Posterior cingulate gyrus (tissue), 11 donors: ENCODE measurements at regions not wholly inside any gene's neighbourhood (a gene's known extent, or its start where the extent isn't known, plus 50 kb on each side); places are given as distances from the start of the nearest gene placed in this dataset.
A peak's percentile ranks its signal among the peaks of the same experiment; 100 is the strongest.

ENCODE experiments used
- DNase-seq, 10 donors: peaks; one replicate each; pipeline versions ENCODE4 v3.0.0 to v3.0.0-alpha.2; 2020 to 2021; ENCODE audit warnings: mixed read lengths in 3 of 10
- intact Hi-C: fragments of 100-400 bp; cut with DNase I; formaldehyde crosslinking; loops from one replicate; pipeline ENCODE4 v1.15.1; 2023

DNA sequence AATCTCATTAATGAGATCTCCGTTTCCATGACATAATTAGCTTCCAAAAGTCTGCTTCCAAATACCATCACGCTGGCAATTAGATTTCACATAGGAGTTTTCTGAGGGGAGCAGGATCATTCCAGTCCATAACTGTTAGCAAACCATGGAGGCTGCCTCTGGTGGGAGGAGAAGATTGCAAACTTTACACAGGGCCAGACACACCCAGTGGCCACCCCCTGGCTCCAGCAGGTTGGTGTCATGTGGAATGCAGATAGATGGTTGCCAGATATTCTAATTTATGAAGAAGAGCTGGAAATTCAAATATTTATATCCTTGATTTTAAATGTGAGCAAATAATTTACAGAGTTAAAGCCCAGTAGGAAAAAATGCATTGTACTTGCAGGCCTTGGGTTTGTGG is 164.2 kb downstream of the ICE1 start:
- intact Hi-C loops: no loop called here
- no peak for DNase-seq

DNA sequence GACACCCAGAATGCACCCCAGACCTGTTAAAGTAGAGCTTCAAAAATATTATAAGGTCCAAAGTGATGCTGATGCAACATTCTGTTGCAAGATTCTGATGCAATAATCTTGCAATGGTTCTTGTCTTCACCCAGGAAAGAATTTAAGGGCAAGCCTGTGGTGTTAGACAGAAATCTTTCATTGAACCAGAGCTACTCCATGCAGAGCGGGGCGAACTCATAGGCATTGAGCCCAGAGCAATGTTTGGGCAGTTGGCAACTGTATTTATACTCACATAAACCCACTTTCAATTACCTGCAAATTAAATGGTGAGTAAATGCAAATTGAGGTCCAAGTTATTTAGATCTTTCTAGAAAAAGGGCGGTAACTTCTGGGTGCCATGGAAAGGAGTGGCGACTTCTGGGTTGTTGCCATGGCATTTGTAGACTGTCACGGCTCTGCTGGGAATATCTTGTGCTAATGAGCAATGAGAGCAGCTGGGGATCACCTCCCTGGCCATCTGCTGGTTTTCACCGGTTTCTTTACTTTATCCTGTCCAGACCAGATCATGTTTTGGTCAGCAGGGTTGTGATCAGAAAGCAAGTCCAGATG is 163.4 kb downstream of the ICE1 start:
- DNase-seq: no peak
- intact Hi-C loops: no loop called here

DNA sequence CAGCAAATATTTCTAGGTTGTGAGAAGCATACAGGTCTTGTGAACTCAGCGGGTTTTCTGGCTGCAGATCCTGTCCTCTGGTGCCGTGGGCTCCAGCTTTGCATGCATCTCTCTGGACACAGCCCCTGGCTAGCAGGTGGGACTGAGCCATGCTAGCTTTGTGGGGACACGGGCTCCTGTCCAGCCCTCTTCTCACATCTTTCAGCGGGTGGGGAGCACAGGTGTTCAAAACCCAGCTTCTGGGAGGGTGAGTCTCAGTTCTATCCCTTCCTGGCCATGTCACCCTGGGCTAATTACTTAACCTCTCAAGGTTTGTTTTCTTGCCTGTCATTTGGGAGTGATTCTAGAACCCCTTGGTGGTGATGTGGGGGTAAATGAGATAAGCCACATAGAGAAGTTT is 162.3 kb downstream of the ICE1 start:
- intact Hi-C loops: no loop called here

DNA sequence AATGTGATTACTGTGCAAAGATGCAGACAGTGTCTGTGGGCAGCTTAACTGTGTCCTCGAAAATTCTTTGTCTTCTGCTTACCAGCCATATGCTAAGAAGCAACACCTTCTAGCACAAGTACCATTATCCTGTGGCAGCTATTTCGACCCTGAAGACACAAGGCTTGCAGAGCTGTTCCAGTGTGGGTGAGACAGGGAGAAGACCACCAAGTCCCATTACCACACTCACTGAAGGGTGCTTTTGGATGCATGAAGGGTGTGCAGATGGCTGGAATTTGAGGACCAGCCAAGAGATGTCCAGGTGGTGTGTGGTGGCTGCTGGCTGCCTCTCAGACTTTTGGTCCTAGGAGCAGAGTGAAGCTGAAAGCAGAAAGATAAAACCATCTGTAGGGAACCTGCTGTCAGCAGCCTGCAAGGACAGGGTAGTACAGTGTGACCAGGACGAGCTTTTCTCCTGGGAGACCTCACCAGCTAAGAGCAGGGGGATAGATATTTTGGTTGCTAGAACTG is 161.8 kb downstream of the ICE1 start:
- peak in 2 of 10 donors; percentile 44 to 78 for DNase-seq
- intact Hi-C loops: no loop called here

More for the DNA sequence above, 162.3 kb downstream of the ICE1 start:
- DNase-seq: no peak

DNA sequence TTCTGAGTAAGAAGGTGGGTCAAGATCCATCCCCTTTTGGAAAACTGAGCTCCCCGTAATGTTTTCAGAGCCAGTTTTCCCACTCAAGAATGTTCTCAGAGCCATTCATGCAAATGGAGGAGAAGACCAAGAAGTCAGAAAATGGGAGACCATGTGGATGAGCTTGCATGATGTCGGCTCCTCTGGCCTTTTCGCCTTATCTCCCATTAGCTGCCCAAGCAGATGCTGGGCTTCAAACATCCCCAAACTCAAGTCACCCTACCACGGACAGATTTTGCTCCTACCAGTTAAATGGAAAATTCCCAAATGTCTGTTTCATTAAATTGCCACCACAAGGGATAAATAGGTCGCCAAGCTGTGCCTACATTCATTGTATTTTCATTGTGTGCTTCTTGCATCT is 161.4 kb downstream of the ICE1 start:
- intact Hi-C loops: no loop called here
- no peak for DNase-seq

DNA sequence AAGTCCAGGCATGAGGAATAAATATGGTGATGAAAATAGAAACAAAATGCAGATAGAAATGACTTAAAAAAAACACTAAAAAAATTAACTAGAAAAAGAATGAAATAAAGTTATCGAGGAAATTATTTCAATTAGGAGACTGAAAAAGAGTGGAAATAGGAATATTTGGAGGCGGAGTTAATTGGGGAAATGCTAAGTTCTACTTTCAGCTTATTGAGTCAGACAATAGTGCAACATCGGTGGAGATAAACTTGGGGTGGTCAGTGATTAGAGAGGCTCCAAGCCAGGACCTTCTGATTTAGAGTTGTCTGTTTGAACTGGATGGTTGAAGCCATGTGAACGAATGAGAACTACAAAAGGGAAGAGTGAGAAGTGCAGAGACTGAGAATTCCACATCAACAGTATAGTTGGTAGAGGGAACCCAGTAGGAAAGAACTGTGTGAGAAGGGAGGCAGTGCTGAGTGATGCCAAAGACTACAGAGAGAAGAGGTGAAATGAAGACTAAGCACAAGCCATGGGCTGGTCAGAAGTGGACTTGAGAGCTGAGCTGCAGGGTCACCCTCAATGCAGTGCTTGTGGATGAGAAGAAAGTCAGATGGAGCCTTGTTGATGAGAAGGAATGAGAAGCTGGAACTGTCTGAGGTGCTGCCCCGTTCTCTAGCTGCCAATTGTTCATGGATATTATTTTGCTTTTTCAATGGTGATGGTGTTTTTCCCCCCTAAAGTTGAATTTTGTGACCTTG is 160.7 kb downstream of the ICE1 start:
- DNase-seq: no peak
- intact Hi-C loops: no loop called here

- no peak for DNase-seq
- intact Hi-C loops: no loop called here
These were observed 158.6 kb downstream of the ICE1 start for GRCh38 chr5:5581080-5581479.

GRCh38 chr5:5576744-5577143 is 154.3 kb downstream of the ICE1 start:
- intact Hi-C loops: no loop called here
- no peak for DNase-seq

GRCh38 chr5:5575461-5575860 is 153.0 kb downstream of the ICE1 start:
- intact Hi-C loops: no loop called here
- no peak for DNase-seq

DNA sequence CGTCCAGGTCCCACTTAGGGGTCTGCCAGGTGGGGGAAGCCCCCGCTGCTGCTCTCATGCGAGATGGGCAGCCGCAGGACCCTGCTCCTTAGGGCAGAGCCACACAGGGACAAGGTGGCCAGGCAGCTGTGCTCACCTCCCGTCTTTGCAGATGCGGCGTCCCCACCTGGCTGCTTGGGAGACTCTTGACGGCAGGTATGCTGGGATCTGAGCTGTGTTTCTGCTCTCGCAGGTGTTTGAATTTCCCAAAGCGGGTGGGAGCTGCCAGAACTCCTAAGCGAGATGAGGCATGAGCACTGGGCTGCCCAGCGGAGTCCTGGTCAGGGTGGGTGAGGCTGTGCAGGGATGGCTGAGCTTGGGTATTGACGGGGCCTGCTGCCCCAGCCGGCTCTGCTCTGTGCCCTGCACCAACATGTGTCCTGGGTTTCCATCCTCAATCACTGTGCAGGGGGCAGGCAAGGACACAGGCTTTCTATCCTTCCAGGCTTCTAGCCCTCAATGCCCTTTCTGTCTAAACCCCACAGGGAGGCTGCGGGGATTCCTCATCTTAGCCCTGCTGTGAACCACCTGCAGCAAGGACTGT is 151.4 kb downstream of the ICE1 start:
- intact Hi-C loops: no loop called here
- DNase-seq: no peak

DNA sequence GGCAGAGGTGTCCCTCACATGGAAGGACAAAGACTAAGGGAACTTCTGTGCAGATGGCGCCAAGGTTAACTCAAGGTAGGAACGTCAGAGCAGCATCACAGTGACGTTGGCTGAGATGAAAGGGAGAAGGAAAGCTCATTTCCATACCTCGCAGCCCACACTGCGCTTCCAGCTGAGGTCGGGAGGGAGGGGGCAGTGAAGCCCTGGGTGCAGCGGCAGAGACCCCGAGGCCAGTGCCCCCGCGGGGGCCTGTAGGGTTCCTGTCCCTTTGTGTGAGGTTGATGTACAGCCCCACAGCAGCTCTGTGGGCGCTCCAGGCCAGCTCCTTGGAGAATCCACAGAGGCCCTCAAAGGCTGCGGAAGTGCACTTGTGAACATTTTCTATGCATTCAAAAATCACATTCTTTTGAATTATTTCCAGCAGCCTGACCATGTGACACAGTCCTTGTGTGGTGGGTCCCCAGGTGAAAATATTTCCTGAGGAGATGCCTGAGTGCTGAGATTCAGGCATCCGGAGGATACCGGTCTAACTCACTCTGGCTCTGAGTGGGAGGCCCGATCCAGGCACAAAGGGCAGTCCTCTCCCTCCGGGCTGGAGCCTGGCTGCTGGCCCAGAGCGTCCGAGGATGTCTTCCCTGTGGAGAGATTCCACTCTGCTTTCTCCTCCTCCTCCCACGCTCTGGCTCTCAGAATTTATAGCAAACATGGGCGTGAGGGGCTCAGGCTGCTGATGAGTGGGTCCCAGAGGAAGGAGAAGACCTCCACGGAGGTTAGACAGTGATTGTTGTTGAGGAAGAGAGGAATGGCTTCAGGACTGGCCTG is 150.7 kb downstream of the ICE1 start:
- DNase-seq: no peak
- intact Hi-C loops: no loop called here

DNA sequence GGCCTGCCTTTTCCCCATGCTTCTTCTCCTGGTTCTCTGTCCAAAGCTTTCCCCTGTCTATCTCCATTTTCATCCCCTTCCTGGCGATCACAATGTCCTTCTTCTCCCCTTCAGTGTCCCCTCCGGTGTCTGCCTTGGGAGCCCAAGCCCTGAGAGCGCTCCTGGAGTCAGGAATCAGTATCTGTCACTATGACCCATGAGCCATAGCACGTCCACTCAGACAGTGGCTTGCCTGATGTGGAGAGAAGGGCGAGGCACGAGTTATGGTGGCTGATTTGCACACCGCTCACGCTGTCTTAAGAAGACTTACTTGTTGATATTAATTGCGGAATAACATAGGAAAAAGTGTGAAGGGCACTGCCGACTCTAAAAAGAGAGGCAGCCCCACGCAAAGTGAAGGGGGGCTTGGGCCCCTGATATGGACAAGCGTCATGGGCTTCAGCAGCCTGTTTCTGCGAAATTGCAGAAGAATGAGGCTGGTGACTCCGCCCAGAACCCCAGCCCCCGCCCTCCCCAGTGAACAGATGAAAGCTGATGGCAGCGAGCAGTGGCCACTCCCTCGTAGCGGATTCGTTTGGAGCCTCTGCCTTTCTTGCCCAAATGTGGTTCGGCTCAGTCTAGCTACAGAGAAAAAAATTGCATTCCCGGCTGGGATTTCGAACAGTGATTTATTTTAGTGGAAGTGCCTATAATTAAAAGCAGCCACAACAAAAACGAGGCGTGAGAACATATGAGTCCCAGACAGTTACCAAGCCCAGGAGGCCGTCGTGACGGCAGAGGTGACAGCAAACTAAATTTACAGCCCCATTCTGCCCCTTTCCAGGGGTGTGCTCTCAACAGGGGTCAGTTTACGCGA is 149.8 kb downstream of the ICE1 start:
- intact Hi-C loops: no loop called here
- peak in 8 of 10 donors; percentile 31 to 87 (median 58) for DNase-seq

DNA sequence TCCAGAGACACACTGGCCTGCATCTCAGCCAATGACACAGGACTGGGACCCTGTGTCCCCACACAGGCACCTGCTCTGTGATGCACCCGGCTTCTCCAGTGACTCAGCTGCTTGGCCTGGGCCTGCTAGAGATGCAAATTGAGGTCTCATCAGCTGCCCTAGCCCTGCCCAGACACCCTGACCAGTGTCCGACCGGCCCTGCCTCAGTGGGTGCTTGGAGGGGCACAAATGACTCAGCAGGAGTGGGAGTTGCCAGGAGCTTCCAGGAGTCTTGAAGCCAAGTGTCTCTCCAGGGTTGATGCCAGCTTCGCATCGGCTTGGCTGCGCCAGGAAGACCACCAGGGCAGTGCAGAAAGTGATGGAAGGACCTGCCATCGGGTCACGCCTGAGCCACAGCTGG is 148.2 kb downstream of the ICE1 start:
- intact Hi-C loops: no loop called here
- DNase-seq: no peak

- intact Hi-C loops: no loop called here
- DNase-seq: no peak
These were observed 142.4 kb downstream of the ICE1 start for GRCh38 chr5:5564898-5565297.

DNA sequence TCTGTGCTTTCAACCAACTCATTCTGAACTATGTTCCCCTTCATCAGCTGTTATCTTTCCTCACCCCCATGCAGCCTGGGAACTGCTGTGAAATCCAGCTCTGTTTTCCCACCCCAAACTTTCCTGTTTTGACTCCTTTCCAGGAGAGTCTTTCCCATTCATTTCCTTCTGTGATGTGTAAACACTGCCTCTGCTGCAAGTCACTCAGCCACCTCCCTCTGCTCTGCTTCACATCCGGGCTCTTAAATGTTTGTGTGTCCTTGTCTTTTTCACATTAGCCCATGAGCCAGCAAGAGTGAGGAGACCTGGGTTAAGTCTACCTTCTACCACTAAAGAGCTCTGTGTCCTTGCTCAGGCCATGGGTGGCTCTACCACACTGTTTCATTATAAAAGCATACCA is 137.5 kb downstream of the ICE1 start:
- intact Hi-C loops: no loop called here
- DNase-seq: no peak

- intact Hi-C loops: no loop called here
- DNase-seq: no peak
These were observed 136.4 kb downstream of the ICE1 start for GRCh38 chr5:5558638-5559527.

- DNase-seq: no peak
- intact Hi-C loops: no loop called here
These were observed 135.6 kb downstream of the ICE1 start for GRCh38 chr5:5558102-5558501.

DNA sequence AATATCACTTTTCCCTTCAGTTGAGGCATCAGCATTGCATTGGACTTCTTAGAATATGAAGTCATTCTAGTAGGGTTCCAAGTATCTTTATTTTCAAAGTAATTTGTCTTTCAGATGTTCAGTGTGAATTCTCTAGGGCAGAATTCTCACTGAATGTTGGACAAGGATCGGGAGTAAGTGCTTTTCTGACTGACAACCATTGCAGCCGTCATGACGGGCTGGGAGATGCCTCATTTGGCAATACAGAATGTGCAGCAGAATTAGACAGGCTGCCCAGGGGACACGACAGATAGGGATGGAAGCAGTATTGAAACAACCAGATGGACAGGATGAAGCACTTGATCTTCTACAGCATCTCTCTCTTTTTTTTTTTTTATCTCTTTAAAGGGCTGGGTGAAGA is 129.0 kb downstream of the ICE1 start:
- DNase-seq: no peak
- intact Hi-C loops: no loop called here

GRCh38 chr5:5546408-5546807 is 123.9 kb downstream of the ICE1 start:
- no peak for DNase-seq
- intact Hi-C loops: no loop called here
